ENCODE measurements at regions not wholly inside any gene's neighbourhood (a gene's known extent, or its start where the extent isn't known, plus 50 kb on each side); places are given as distances from the start of the nearest gene placed in this dataset.

- H3K27ac ChIP-seq, result no peak overlapping the region
- no peaks in the 10 kb centered on the region for H3K27me3 ChIP-seq
- no peak for TF ChIP-seq CTCF (IDR thresholded peaks at IDR 0.05)
- no peaks in the 10 kb centered on the region for H3K4me1 ChIP-seq
- no peak for DNase-seq (ENCODE audit: low spot score in 2 of 2)
- H3K9me3 ChIP-seq, result peaks cover 0 to 3% of the 10 kb centered on the region in 2 donors
- no peak overlapping the region for H3K4me3 ChIP-seq
- no peaks in the 10 kb centered on the region for H3K36me3 ChIP-seq
- intact Hi-C loops (cut with DNase I), result no loop called here
Observed at GRCh38 chr11:50164050-50164449, 131.4 kb downstream of the OR4C45 start.

DNA sequence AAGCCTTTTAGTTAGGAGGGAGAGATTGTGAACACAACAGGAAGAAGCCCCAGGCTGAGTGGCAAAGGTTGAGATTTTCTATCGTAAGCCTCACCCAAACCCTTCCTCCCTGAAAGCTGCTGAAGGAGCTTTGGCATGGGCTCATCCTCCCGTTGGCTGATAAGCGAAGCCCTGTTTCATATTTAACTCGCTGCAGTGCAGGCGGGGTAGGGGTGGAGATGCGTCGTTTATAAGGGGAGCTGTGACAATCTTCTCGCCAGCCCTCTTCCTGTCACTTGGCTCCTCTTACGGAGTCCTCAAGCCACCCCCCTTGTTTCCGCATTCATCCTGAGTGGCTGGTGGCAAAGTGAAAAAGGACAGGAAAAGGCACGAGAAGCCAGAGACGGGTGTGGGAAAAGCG lies 137.0 kb downstream of the OR4C45 start:
- no peak for TF ChIP-seq CTCF (IDR thresholded peaks at IDR 0.05)
- intact Hi-C loops (cut with DNase I), result no loop called here
- no peak overlapping the region for H3K27ac ChIP-seq
- H3K4me3 ChIP-seq, result no peak overlapping the region
- peaks cover 0 to 3% of the 10 kb centered on the region in 2 donors for H3K9me3 ChIP-seq
- no peaks in the 10 kb centered on the region for H3K27me3 ChIP-seq
- no peak for DNase-seq (ENCODE audit: low spot score in 2 of 2)
- no peaks in the 10 kb centered on the region for H3K4me1 ChIP-seq
- no peaks in the 10 kb centered on the region for H3K36me3 ChIP-seq

GRCh38 chr11:50170115-50170514 lies 137.4 kb downstream of the OR4C45 start:
- no peak for TF ChIP-seq CTCF (IDR thresholded peaks at IDR 0.05)
- intact Hi-C loops (cut with DNase I), result no loop called here
- H3K9me3 ChIP-seq, result peaks cover 0 to 3% of the 10 kb centered on the region in 2 donors
- no peaks in the 10 kb centered on the region for H3K4me1 ChIP-seq
- no peak for DNase-seq (ENCODE audit: low spot score in 2 of 2)
- H3K4me3 ChIP-seq, result no peak overlapping the region
- H3K36me3 ChIP-seq, result no peaks in the 10 kb centered on the region
- H3K27me3 ChIP-seq, result no peaks in the 10 kb centered on the region
- no peak overlapping the region for H3K27ac ChIP-seq

- Histone ChIP-seq H3K4me1 (no peaks in the 10 kb centered on the region), H3K9me3 (no peaks in the 10 kb centered on the region), H3K27me3 (no peaks in the 10 kb centered on the region), H3K27ac (no peak overlapping the region), H3K4me3 (no peak overlapping the region), H3K36me3 (no peaks in the 10 kb centered on the region)
- TF ChIP-seq CTCF (IDR thresholded peaks at IDR 0.05), result no peak
- intact Hi-C loops (cut with DNase I), result no loop called here
- DNase-seq (ENCODE audit: low spot score in 2 of 2), result no peak
Observed at GRCh38 chr11:50174189-50174588, 141.5 kb downstream of the OR4C45 start.

DNA sequence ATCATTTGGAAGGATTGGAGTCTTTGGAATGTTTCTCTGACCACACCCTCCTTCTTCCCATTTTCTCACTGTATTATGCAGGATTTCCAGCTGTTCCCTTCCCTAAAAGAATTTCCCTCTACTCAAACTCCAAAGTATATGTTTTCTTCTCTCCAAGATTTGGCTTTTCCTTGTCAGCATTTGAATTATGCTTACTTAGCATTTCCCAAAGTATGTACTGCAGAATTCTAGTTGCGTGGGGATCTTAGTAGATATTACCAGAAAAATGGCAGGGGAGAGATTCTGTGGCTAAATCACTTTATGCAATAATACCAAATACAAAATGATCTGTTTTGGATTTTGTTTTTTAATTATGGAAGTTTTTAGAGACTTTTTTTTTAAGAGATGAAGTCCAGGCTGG lies 142.3 kb downstream of the OR4C45 start:
- DNase-seq (ENCODE audit: low spot score in 2 of 2), result no peak

More for the DNA sequence above, 142.3 kb downstream of the OR4C45 start:
- intact Hi-C loops (cut with DNase I), result no loop called here
- H3K36me3 ChIP-seq, result no peaks in the 10 kb centered on the region
- H3K4me1 ChIP-seq, result no peaks in the 10 kb centered on the region
- H3K27ac ChIP-seq, result no peak overlapping the region
- H3K4me3 ChIP-seq, result no peak overlapping the region
- TF ChIP-seq CTCF (IDR thresholded peaks at IDR 0.05), result no peak
- H3K9me3 ChIP-seq, result no peaks in the 10 kb centered on the region
- H3K27me3 ChIP-seq, result no peaks in the 10 kb centered on the region
